H1 (cell line): ENCODE measurements at regions not wholly inside any gene's neighbourhood (a gene's known extent, or its start where the extent isn't known, plus 50 kb on each side); places are given as distances from the start of the nearest gene placed in this dataset.

Source experiments
- ASH2L ChIP-seq: fragments of 200-600, 300-600 bp; sonication (generic); IDR thresholded peaks from one replicate; pipeline ENCODE4 v1.7.1; 2017; ENCODE audit warnings: low read length
- ATF3 ChIP-seq: IDR thresholded peaks from 2 replicates; pipeline ENCODE4 v1.6.1; 2011; ENCODE audit warnings: low read depth, mild to moderate bottlenecking, low read length; ENCODE audit not compliant: insufficient read depth
- CEBPB ChIP-seq: IDR thresholded peaks from 2 replicates; pipeline ENCODE4 v1.6.1; 2012; ENCODE audit warnings: low read depth, low read length
- HDAC2 ChIP-seq, 2 experiments: fragments of 300-600 bp in 1 of 2; sonication (generic) in 1 of 2; IDR thresholded peaks; 2 replicates each; pipeline ENCODE4 v1.6.1; 2011 to 2012; ENCODE audit warnings: low read depth in 2 of 2, low read length in 2 of 2, mild to moderate bottlenecking in 2 of 2, moderate library complexity in 2 of 2, borderline replicate concordance in 1 of 2, inconsistent platforms in 1 of 2
- HDAC6 ChIP-seq: IDR thresholded peaks from one replicate; pipeline ENCODE4 v1.7.1; 2012; ENCODE audit warnings: low read depth, mild to moderate bottlenecking, inconsistent platforms, low read length, moderate library complexity
- JUN ChIP-seq: IDR thresholded peaks from 2 replicates; pipeline ENCODE4 v1.6.1; 2011; ENCODE audit warnings: low read depth, mild to moderate bottlenecking, improper control_type of control experiment, low read length
- KDM4A ChIP-seq: IDR thresholded peaks from one replicate; pipeline ENCODE4 v1.7.1; 2012; ENCODE audit warnings: low read depth, mild to moderate bottlenecking, moderate library complexity, low read length, inconsistent platforms; ENCODE audit not compliant: severe bottlenecking
- MAX ChIP-seq: IDR thresholded peaks from 2 replicates; pipeline ENCODE4 v1.6.1; 2012; ENCODE audit warnings: inconsistent platforms
- RFX5 ChIP-seq: IDR thresholded peaks from 2 replicates; pipeline ENCODE4 v1.6.1; 2011; ENCODE audit warnings: low read depth, low read length, improper control_type of control experiment, borderline replicate concordance
- SUZ12 ChIP-seq: fragments of 200-600 bp; sonication (generic); IDR thresholded peaks from 2 replicates; pipeline ENCODE4 v1.6.1; 2012; ENCODE audit warnings: mild to moderate bottlenecking, inconsistent platforms, low read length, moderate library complexity, mixed read lengths

GRCh38 chr2:71276311-71277146, 49.6 kb upstream of the PAIP2B start (continued):
- peak; percentile 78 for TF ChIP-seq ASH2L
- TF ChIP-seq CEBPB: no peak
- peak; percentile 95 for TF ChIP-seq MAX
- TF ChIP-seq HDAC2 (IDR thresholded peaks at IDR 0.05; ENCODE audit: borderline replicate concordance in 1 of 2, low read depth in 2 of 2, low read length in 2 of 2): peak in 1 of 2 experiments; percentile 75; a peak in 1 of 4 replicates
- TF ChIP-seq RFX5: no peak
- TF ChIP-seq KDM4A: peak; percentile 95
- TF ChIP-seq SUZ12: no peak
- no peak for TF ChIP-seq ATF3
- no peak for TF ChIP-seq HDAC6
- no peak for TF ChIP-seq JUN
